ENCODE measurements at regions not wholly inside any gene's neighbourhood (a gene's known extent, or its start where the extent isn't known, plus 50 kb on each side); places are given as distances from the start of the nearest gene placed in this dataset.

- Mint-ChIP-seq H3K36me3 (ENCODE audit: low read depth, unreplicated experiment) (no peaks in the 10 kb centered on the region), H3K27me3 (ENCODE audit: low read depth, unreplicated experiment) (no peaks in the 10 kb centered on the region), H3K9me3 (ENCODE audit: unreplicated experiment) (no peaks in the 10 kb centered on the region), H3K4me3 (ENCODE audit: unreplicated experiment) (no peak overlapping the region), H3K27ac (ENCODE audit: unreplicated experiment) (no peak overlapping the region), H3K4me1 (ENCODE audit: low read depth, unreplicated experiment) (no peaks in the 10 kb centered on the region)
- Histone ChIP-seq H3K4me3 (ENCODE audit: insufficient read depth, low read depth, low read length) (no peak overlapping the region), H3K27ac (ENCODE audit: low read depth, low read length) (no peak overlapping the region), H3K9ac (ENCODE audit: low read length) (no peak overlapping the region), H3K79me2 (ENCODE audit: insufficient read depth, low read length) (no peaks in the 10 kb centered on the region), H3K36me3 (ENCODE audit: insufficient read depth, low read length) (no peaks in the 10 kb centered on the region), H3K27me3 (ENCODE audit: insufficient read depth, low read length) (no peaks in the 10 kb centered on the region), H3K9me3 (ENCODE audit: insufficient read depth, low read depth, low read length) (no peaks in the 10 kb centered on the region), H3K4me2 (ENCODE audit: low read length) (no peak overlapping the region), H4K20me1 (ENCODE audit: insufficient read depth, low read length) (no peaks in the 10 kb centered on the region), H3K4me1 (ENCODE audit: insufficient read depth, low read length) (no peaks in the 10 kb centered on the region), H2AFZ (ENCODE audit: low read depth, low read length) (no peak overlapping the region)
- FAIRE-seq (no peak), DNase-seq (ENCODE audit: low read depth) (no peak)
- TF ChIP-seq CTCF (IDR thresholded peaks at IDR 0.05; ENCODE audit: insufficient read depth, low read depth, low read length) = no peak
- no peak for TF ChIP-seq EZH2 (IDR thresholded peaks at IDR 0.05; ENCODE audit: insufficient read depth, low read length)
Observed at GRCh38 chr21:20570824-20571232, 427.4 kb upstream of the NCAM2 start.

- TF ChIP-seq CTCF (IDR thresholded peaks at IDR 0.05; ENCODE audit: insufficient read depth, low read depth, low read length) (no peak), EZH2 (IDR thresholded peaks at IDR 0.05; ENCODE audit: insufficient read depth, low read length) (no peak)
- Mint-ChIP-seq H3K4me3 (ENCODE audit: unreplicated experiment) (no peak overlapping the region), H3K27ac (ENCODE audit: unreplicated experiment) (no peak overlapping the region), H3K4me1 (ENCODE audit: low read depth, unreplicated experiment) (no peaks in the 10 kb centered on the region), H3K36me3 (ENCODE audit: low read depth, unreplicated experiment) (no peaks in the 10 kb centered on the region), H3K27me3 (ENCODE audit: low read depth, unreplicated experiment) (no peaks in the 10 kb centered on the region), H3K9me3 (ENCODE audit: unreplicated experiment) (no peaks in the 10 kb centered on the region)
- Histone ChIP-seq H3K27ac (ENCODE audit: low read depth, low read length) (no peak overlapping the region), H2AFZ (ENCODE audit: low read depth, low read length) (no peak overlapping the region), H3K9ac (ENCODE audit: low read length) (no peak overlapping the region), H3K9me3 (ENCODE audit: insufficient read depth, low read depth, low read length) (no peaks in the 10 kb centered on the region), H4K20me1 (ENCODE audit: insufficient read depth, low read length) (no peaks in the 10 kb centered on the region), H3K4me1 (ENCODE audit: insufficient read depth, low read length) (no peaks in the 10 kb centered on the region), H3K4me2 (ENCODE audit: low read length) (no peak overlapping the region), H3K36me3 (ENCODE audit: insufficient read depth, low read length) (no peaks in the 10 kb centered on the region), H3K27me3 (ENCODE audit: insufficient read depth, low read length) (no peaks in the 10 kb centered on the region), H3K79me2 (ENCODE audit: insufficient read depth, low read length) (no peaks in the 10 kb centered on the region), H3K4me3 (ENCODE audit: insufficient read depth, low read depth, low read length) (no peak overlapping the region)
- no peak for FAIRE-seq
- DNase-seq (ENCODE audit: low read depth) = no peak
Observed at GRCh38 chr21:20572582-20572981, 425.6 kb upstream of the NCAM2 start.

- FAIRE-seq = no peak
- peaks cover 6% of the 10 kb centered on the region for H3K9me3 ChIP-seq (ENCODE audit: insufficient read depth, low read depth, low read length)
- no peaks in the 10 kb centered on the region for H4K20me1 ChIP-seq (ENCODE audit: insufficient read depth, low read length)
- H3K4me3 ChIP-seq (ENCODE audit: insufficient read depth, low read depth, low read length) = no peak overlapping the region
- Mint-ChIP-seq H3K4me1 (ENCODE audit: low read depth, unreplicated experiment) (no peaks in the 10 kb centered on the region), H3K27me3 (ENCODE audit: low read depth, unreplicated experiment) (no peaks in the 10 kb centered on the region), H3K9me3 (ENCODE audit: unreplicated experiment) (no peaks in the 10 kb centered on the region), H3K36me3 (ENCODE audit: low read depth, unreplicated experiment) (no peaks in the 10 kb centered on the region), H3K4me3 (ENCODE audit: unreplicated experiment) (no peak overlapping the region), H3K27ac (ENCODE audit: unreplicated experiment) (no peak overlapping the region)
- H3K4me1 ChIP-seq (ENCODE audit: insufficient read depth, low read length) = no peaks in the 10 kb centered on the region
- no peak overlapping the region for H3K27ac ChIP-seq (ENCODE audit: low read depth, low read length)
- H3K27me3 ChIP-seq (ENCODE audit: insufficient read depth, low read length) = no peaks in the 10 kb centered on the region
- no peak overlapping the region for H3K4me2 ChIP-seq (ENCODE audit: low read length)
- no peak for TF ChIP-seq CTCF (IDR thresholded peaks at IDR 0.05; ENCODE audit: insufficient read depth, low read depth, low read length)
- no peak for TF ChIP-seq EZH2 (IDR thresholded peaks at IDR 0.05; ENCODE audit: insufficient read depth, low read length)
- H3K79me2 ChIP-seq (ENCODE audit: insufficient read depth, low read length) = no peaks in the 10 kb centered on the region
- DNase-seq (ENCODE audit: low read depth) = no peak
- H3K9ac ChIP-seq (ENCODE audit: low read length) = no peak overlapping the region
- H3K36me3 ChIP-seq (ENCODE audit: insufficient read depth, low read length) = no peaks in the 10 kb centered on the region
- H2AFZ ChIP-seq (ENCODE audit: low read depth, low read length) = no peak overlapping the region
Observed at GRCh38 chr21:20581361-20581760, 416.8 kb upstream of the NCAM2 start.

All from astrocyte (in vitro differentiated cells and primary cell).